Astrocyte (in vitro differentiated cells and primary cell): ENCODE measurements at regions not wholly inside any gene's neighbourhood (a gene's known extent, or its start where the extent isn't known, plus 50 kb on each side); places are given as distances from the start of the nearest gene placed in this dataset.

Experiments used
- DNase-seq: peaks from one replicate; pipeline ENCODE4 v3.0.0-alpha.2; 2010; ENCODE audit warnings: low read depth
- FAIRE-seq: peaks from 2 replicates; lab custom pipeline; 2011; peaks lifted over from hg19 to GRCh38; lab: Jason Lieb, UNC
- H2AFZ ChIP-seq: 2 replicates; pipeline ENCODE4 v1.6.0; 2012; ENCODE audit warnings: low read depth, low read length, inconsistent platforms
- H3K27ac ChIP-seq: 2 replicates; pipeline ENCODE4 v1.5.1; 2011; ENCODE audit warnings: low read depth, low read length, inconsistent platforms
- H3K27me3 ChIP-seq: 2 replicates; pipeline ENCODE4 v1.6.0; 2011; ENCODE audit warnings: low read length, inconsistent platforms; ENCODE audit not compliant: insufficient read depth
- H3K36me3 ChIP-seq: 2 replicates; pipeline ENCODE4 v1.5.1; 2011; ENCODE audit warnings: low read length, inconsistent platforms; ENCODE audit not compliant: insufficient read depth
- H3K4me1 ChIP-seq: 2 replicates; pipeline ENCODE4 v1.5.1; 2011; ENCODE audit warnings: low read length, inconsistent platforms; ENCODE audit not compliant: insufficient read depth
- H3K4me2 ChIP-seq: 2 replicates; pipeline ENCODE4 v1.6.0; 2012; ENCODE audit warnings: low read length, inconsistent platforms
- H3K4me3 ChIP-seq: 2 replicates; pipeline ENCODE4 v1.5.1; 2011; ENCODE audit warnings: low read depth, mild to moderate bottlenecking, low read length, inconsistent platforms; ENCODE audit not compliant: insufficient read depth
- H3K79me2 ChIP-seq: 2 replicates; pipeline ENCODE4 v1.6.0; 2012; ENCODE audit warnings: mild to moderate bottlenecking, low read length, inconsistent platforms; ENCODE audit not compliant: insufficient read depth
- H3K9ac ChIP-seq: 2 replicates; pipeline ENCODE4 v1.6.0; 2012; ENCODE audit warnings: mild to moderate bottlenecking, low read length, inconsistent platforms
- H3K9me3 ChIP-seq: 2 replicates; pipeline ENCODE4 v1.5.1; 2012; ENCODE audit warnings: low read depth, mild to moderate bottlenecking, low read length, inconsistent platforms; ENCODE audit not compliant: insufficient read depth
- H4K20me1 ChIP-seq: 2 replicates; pipeline ENCODE4 v1.6.0; 2012; ENCODE audit warnings: low read length, inconsistent platforms; ENCODE audit not compliant: insufficient read depth
- H3K27ac Mint-ChIP-seq: one replicate; pipeline ENCODE4 v1.8.0; 2021; ENCODE audit warnings: mild to moderate bottlenecking, mixed read lengths; ENCODE audit not compliant: unreplicated experiment
- H3K27me3 Mint-ChIP-seq: one replicate; pipeline ENCODE4 v1.8.0; 2021; ENCODE audit warnings: low read depth, mixed read lengths; ENCODE audit not compliant: unreplicated experiment
- H3K36me3 Mint-ChIP-seq: one replicate; pipeline ENCODE4 v1.8.0; 2021; ENCODE audit warnings: low read depth, mixed read lengths; ENCODE audit not compliant: unreplicated experiment
- H3K4me1 Mint-ChIP-seq: one replicate; pipeline ENCODE4 v1.8.0; 2021; ENCODE audit warnings: low read depth, mixed read lengths; ENCODE audit not compliant: unreplicated experiment
- H3K4me3 Mint-ChIP-seq: one replicate; pipeline ENCODE4 v1.8.0; 2021; ENCODE audit warnings: mild to moderate bottlenecking, moderate library complexity, mixed read lengths; ENCODE audit not compliant: unreplicated experiment
- H3K9me3 Mint-ChIP-seq: one replicate; pipeline ENCODE4 v1.8.0; 2021; ENCODE audit warnings: mild to moderate bottlenecking, mixed read lengths; ENCODE audit not compliant: unreplicated experiment
- EZH2 ChIP-seq: IDR thresholded peaks from 2 replicates; pipeline ENCODE4 v1.6.1; 2012; ENCODE audit warnings: mild to moderate bottlenecking, low read length, inconsistent platforms; ENCODE audit not compliant: insufficient read depth
- TF ChIP-seq, protein P1 (sequence below): IDR thresholded peaks from 2 replicates; pipeline ENCODE4 v1.5.1; 2011; ENCODE audit warnings: low read depth, mild to moderate bottlenecking, inconsistent platforms, low read length, moderate library complexity; ENCODE audit not compliant: insufficient read depth

- no peak overlapping the region for H3K4me3 ChIP-seq
- no peaks in the 10 kb centered on the region for H4K20me1 ChIP-seq
- Mint-ChIP-seq H3K9me3 (no peaks in the 10 kb centered on the region), H3K27me3 (peaks cover 8% of the 10 kb centered on the region), H3K4me1 (peaks cover 11% of the 10 kb centered on the region), H3K4me3 (no peak overlapping the region), H3K27ac (no peak overlapping the region), H3K36me3 (peaks cover 3% of the 10 kb centered on the region)
- no peak overlapping the region for H3K27ac ChIP-seq
- peaks cover under 1% of the 10 kb centered on the region for H3K9me3 ChIP-seq
- H3K4me1 ChIP-seq = peaks cover 9% of the 10 kb centered on the region
- no peak for DNase-seq
- no peak overlapping the region for H3K4me2 ChIP-seq
- no peak for FAIRE-seq
- H2AFZ ChIP-seq = no peak overlapping the region
- TF ChIP-seq, protein P1, sequence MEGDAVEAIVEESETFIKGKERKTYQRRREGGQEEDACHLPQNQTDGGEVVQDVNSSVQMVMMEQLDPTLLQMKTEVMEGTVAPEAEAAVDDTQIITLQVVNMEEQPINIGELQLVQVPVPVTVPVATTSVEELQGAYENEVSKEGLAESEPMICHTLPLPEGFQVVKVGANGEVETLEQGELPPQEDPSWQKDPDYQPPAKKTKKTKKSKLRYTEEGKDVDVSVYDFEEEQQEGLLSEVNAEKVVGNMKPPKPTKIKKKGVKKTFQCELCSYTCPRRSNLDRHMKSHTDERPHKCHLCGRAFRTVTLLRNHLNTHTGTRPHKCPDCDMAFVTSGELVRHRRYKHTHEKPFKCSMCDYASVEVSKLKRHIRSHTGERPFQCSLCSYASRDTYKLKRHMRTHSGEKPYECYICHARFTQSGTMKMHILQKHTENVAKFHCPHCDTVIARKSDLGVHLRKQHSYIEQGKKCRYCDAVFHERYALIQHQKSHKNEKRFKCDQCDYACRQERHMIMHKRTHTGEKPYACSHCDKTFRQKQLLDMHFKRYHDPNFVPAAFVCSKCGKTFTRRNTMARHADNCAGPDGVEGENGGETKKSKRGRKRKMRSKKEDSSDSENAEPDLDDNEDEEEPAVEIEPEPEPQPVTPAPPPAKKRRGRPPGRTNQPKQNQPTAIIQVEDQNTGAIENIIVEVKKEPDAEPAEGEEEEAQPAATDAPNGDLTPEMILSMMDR = no peak
- no peak for TF ChIP-seq EZH2
- no peak overlapping the region for H3K9ac ChIP-seq
- H3K79me2 ChIP-seq = no peaks in the 10 kb centered on the region
- no peaks in the 10 kb centered on the region for H3K36me3 ChIP-seq
- H3K27me3 ChIP-seq = no peaks in the 10 kb centered on the region
Measured at GRCh38 chr22:48658246-48658645, 1169.4 kb downstream of the BRD1 start.

GRCh38 chr22:48654492-48654891, 1173.2 kb downstream of the BRD1 start:
- FAIRE-seq = no peak
- H3K36me3 Mint-ChIP-seq = peaks cover 6% of the 10 kb centered on the region

GRCh38 chr22:48653929-48654328, 1173.7 kb downstream of the BRD1 start:
- FAIRE-seq = no peak
- Histone ChIP-seq H3K4me2 (no peak overlapping the region), H3K36me3 (no peaks in the 10 kb centered on the region), H3K9ac (no peak overlapping the region), H3K9me3 (no peaks in the 10 kb centered on the region), H3K27me3 (no peaks in the 10 kb centered on the region), H3K4me1 (peaks cover 9% of the 10 kb centered on the region), H4K20me1 (no peaks in the 10 kb centered on the region), H3K79me2 (no peaks in the 10 kb centered on the region), H2AFZ (no peak overlapping the region), H3K27ac (no peak overlapping the region), H3K4me3 (no peak overlapping the region)
- peaks cover 6% of the 10 kb centered on the region for H3K36me3 Mint-ChIP-seq
- DNase-seq = no peak
- H3K4me3 Mint-ChIP-seq = no peak overlapping the region
- peaks cover 5% of the 10 kb centered on the region for H3K4me1 Mint-ChIP-seq
- H3K9me3 Mint-ChIP-seq = no peaks in the 10 kb centered on the region
- peaks cover 8% of the 10 kb centered on the region for H3K27me3 Mint-ChIP-seq
- no peak overlapping the region for H3K27ac Mint-ChIP-seq
- no peak for TF ChIP-seq EZH2
- TF ChIP-seq, protein P1 = no peak

More at GRCh38 chr22:48654492-48654891, 1173.2 kb downstream of the BRD1 start:
- Histone ChIP-seq H3K4me3 (no peak overlapping the region), H3K4me2 (peak overlapping the region; percentile 46), H3K9ac (peak overlapping the region; percentile 18), H3K27ac (no peak overlapping the region), H3K36me3 (no peaks in the 10 kb centered on the region), H4K20me1 (no peaks in the 10 kb centered on the region), H2AFZ (no peak overlapping the region), H3K9me3 (no peaks in the 10 kb centered on the region), H3K27me3 (no peaks in the 10 kb centered on the region), H3K4me1 (peaks cover 9% of the 10 kb centered on the region), H3K79me2 (no peaks in the 10 kb centered on the region)
- TF ChIP-seq, protein P1 = no peak
- TF ChIP-seq EZH2 = no peak
- H3K27me3 Mint-ChIP-seq = peaks cover 8% of the 10 kb centered on the region
- H3K27ac Mint-ChIP-seq = peak overlapping the region; percentile 59
- H3K4me1 Mint-ChIP-seq = peaks cover 5% of the 10 kb centered on the region
- H3K4me3 Mint-ChIP-seq = no peak overlapping the region
- DNase-seq = peak; percentile 58
- H3K9me3 Mint-ChIP-seq = no peaks in the 10 kb centered on the region
